GM18868 (cell line): ENCODE measurements at regions not wholly inside any gene's neighbourhood (a gene's known extent, or its start where the extent isn't known, plus 50 kb on each side); places are given as distances from the start of the nearest gene placed in this dataset.

Source experiments
- ATAC-seq: cut with Tn5 transposase; IDR thresholded peaks from one replicate; pipeline ENCODE4 v1.9.1; 2021; ENCODE audit warnings: mild to moderate bottlenecking, moderate library complexity; ENCODE audit not compliant: unreplicated experiment

DNA sequence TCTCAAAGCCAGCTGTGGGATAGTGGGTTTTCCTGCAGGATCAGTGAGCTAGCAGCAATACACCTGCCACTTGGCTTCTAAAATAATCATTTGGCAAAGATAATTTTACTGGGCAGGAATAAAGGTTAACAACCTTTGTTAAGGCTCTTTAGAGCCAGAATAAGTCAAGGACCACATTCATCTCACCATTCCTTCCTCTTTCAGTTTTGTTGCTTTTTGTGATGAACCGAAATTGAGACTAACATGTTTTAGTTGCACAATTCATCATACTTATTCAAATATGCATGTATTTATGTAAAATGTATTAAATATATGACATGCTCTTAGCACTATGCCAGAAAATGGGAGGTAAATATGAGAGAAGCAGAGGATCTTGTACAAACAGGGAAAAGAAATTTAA, 824.4 kb upstream of the TYRP1 start:
- peak; percentile 76 for ATAC-seq

GRCh38 chr9:11871852-11872251, 821.3 kb upstream of the TYRP1 start:
- no peak for ATAC-seq

DNA sequence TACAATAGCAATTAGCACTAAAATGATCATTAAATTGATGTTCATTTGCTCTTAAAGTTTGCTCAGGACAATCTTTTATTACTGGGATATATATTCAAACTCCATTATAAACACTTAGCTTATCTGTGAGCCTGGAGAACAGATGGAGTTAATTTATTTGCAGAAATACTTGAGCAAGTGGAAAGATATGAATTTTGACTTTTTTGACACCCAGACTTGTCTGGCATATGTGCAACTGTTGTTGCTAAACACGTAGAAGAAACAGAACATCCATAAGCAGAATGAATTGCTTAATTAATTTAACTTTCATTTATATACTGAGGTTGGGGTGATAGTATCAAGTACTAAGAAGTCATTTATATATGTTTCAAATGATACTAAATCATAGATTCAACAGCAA, 820.7 kb upstream of the TYRP1 start:
- ATAC-seq: no peak

DNA sequence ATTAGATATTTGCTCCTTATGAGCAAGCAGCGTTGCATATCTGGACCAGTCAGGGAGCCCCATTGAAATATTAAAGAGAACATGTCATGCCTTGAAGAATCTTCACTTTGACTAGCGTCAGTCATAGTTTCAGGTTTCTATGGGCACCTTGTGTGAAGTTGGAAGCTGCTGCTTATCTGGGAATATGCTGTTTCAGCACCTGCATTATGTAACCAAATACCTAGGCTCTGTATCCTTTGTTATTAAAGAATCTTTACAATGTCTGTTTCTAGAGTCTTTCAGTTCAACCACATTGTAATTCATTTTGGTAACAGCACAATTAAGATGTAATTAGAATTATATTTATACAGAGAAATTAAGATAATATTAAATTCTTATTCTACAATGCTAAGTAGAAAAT, 818.8 kb upstream of the TYRP1 start:
- ATAC-seq: no peak

- no peak for ATAC-seq
Measured at GRCh38 chr9:11892401-11892800, 800.8 kb upstream of the TYRP1 start.

DNA sequence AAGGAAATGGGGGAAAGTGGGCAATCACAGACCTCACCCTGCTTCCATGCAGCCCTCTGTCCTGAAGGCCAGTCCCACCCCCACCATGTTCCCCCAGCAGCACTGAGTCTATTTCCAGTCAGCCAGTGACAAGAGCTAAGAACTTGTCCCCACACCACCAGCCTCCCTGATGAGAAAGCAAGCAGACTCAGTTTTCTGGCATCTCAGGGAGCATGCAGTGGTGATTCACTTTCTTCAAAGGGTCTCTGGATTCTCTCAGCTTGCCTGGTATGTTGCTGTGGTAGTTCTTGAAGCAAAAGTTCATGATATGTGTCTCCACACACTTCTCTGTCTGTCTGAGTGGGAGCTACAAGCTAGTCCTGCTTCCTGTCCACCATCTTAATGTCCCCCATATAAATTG, 799.9 kb upstream of the TYRP1 start:
- ATAC-seq: no peak

DNA sequence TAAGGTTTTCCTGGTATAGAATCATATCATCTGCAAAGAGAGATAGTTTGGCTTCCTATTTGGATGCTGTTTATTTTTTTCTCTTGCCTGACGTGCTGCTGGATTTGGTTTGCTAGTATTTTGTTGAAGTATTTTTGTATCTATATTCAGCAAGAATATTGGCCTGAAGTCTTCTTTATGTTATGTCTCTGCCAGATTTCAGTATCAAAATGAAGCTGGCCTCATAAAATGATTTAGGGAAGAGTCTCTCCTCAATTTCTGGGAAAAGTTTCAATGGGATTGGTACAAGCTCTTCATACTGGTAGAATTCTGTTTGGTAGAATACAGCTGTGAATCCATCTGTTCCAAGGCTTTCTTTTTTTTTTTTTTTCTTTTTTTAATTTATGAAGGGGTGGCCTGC, 799.0 kb upstream of the TYRP1 start:
- ATAC-seq: no peak

DNA sequence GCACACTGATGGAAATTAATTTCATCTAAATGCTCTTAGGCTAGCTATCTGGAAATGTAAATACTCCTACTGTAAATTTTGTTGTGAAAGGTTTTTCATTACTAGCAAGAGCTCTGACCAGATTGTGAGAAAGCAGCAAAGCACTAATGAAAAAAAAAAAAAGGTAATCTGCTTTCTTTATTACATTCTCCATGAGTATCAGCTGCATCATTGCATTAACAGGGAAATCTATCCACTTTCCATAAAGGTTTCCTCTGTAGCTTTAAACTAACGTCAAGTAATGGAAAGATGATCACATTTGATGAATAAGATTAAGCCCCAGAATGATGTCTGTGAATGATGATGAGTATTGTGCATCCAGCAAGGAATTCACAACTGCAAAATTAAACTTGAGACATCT, 790.6 kb upstream of the TYRP1 start:
- no peak for ATAC-seq

DNA sequence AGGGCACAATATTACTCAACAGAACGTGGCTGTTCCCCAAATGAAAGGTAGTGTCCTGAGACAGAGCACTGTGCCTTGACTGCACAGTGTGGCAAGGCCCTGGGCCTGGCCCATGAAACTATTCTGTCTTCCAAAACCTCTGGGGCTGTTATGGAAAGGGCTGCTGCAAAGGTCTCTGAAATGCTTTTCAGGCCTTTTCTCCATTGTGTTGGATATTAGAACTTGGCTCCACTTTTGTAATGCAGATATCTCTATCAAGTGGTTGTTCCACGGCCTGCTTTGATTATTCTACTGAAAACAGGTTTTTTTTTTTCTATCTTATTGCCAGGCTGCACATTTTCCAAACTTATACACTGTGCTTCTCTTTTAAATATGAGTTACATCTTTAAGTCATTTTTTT, 777.5 kb upstream of the TYRP1 start:
- no peak for ATAC-seq

DNA sequence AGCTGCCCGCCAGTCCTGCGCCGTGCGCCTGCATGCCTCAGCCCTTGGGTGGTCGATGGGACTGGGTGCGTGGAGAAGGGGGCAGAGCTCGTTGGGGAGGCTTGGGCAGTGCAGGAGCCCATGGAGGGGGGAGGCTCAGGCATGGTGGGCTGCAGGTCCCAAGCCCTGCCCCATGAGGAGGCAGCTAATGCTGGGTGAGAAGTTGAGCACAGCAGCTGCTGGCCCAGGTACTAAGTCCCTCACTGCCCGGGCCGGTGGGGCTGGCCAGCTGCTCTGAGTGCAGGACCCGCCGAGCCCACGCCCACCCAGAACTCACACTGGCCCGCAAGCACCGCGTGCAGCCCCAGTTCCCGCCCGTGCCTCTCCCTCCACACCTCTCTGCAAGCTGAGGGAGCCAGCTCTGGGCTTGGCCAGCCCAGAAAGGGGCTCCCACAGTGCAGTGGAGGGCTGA, 764.3 kb upstream of the TYRP1 start:
- ATAC-seq: no peak

- ATAC-seq: no peak
Measured at GRCh38 chr9:11931109-11931508, 762.1 kb upstream of the TYRP1 start.

DNA sequence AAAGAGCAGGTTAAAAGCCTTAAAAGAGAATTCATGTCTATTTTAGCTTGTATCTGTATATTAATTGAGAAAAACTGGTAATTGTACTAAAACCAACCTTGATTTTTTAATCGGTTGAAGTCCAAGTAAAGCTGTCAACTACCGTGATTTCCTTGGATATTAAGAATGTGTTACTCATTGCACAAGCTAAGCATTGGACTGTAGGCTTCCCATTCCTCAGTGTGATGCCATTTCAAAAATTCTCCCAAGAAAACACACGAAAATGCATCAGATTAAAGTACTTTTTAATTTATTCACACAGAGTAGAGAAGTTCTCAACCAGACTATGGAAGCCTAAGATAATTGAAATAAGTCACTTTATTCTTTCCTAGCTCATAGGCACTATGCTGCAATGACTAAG, 761.4 kb upstream of the TYRP1 start:
- ATAC-seq: no peak

GRCh38 chr9:11933926-11934325, 759.3 kb upstream of the TYRP1 start:
- ATAC-seq: no peak

- no peak for ATAC-seq
Measured at GRCh38 chr9:11946531-11946930, 746.7 kb upstream of the TYRP1 start.

- no peak for ATAC-seq
Measured at GRCh38 chr9:11962327-11962726, 730.9 kb upstream of the TYRP1 start.

DNA sequence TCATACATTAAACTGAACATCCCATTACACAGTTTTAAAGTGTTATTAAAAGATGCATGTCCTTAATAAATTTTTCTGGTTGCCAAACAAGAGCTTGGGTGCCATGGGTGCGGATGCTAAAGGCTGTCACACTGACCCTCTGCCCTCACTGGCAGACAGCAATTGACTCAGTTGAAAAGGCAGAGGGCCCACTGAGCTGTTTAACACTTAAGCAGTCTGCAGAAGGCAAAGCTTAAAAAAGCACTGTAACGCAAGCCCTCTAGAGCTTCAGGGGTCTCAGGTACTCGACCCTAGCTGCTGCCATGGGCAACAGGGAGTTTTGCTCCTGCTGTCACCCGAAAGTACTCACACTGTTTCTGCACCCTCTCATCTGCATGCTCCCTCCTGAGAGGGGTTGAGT, 726.4 kb upstream of the TYRP1 start:
- ATAC-seq: no peak

GRCh38 chr9:11968631-11969030, 724.6 kb upstream of the TYRP1 start:
- ATAC-seq: no peak

- ATAC-seq: no peak
Measured at GRCh38 chr9:11973011-11973410, 720.2 kb upstream of the TYRP1 start.

DNA sequence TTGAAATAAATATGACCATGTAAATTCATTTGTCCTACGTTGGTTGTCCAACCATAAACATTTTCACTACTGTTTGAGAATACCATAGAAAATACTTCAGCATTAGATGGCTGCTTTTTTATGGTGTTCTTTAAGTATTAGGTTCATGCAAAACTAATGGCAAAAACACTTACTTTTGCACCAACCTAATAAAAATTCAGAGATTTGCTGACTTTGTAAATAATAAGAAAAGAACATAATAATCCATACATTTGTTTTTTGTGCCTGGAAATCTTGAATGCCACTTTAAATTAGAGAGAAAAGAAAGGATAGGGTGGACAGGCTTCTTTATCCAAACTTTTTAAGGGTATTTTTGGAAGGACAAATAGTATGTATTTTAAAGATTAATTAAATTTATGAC, 719.7 kb upstream of the TYRP1 start:
- ATAC-seq: no peak

DNA sequence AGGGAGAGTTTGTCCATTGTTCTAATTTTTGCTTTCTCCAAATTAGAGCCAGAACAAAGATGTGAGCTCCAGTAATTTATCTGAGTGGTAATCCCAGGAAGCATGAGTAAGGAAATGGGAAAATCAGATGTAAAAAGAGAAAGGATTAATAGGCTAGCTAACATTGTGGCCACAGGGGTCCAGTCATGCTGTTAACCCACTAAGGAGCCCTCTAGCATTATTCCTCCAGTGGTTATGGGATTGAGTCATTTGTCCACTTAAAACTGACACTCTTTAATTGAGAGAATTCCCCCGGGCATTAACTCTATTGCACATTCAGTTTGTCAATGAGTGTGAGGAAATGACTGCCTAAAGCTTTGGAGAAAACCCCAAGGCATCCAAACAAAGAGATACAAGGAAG, 700.3 kb upstream of the TYRP1 start:
- no peak for ATAC-seq

DNA sequence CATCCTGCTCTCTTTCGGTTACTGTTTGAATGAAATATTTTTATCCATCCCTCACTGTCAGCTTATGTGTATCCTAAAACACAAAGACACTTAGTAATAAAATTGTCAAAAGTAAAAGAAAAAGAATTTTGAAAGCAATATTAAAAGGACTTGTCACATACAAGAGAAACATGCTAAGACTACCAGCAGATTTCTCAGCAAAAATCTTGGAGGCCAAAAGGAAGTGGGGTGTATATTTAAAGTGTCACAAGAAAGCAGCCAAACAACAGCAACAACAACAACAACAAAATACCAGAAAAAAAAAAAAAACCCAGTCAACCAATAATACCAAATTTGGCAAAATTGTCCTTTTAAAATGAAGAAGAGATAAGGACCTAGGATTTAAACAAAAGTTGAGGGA, 678.7 kb upstream of the TYRP1 start:
- no peak for ATAC-seq

DNA sequence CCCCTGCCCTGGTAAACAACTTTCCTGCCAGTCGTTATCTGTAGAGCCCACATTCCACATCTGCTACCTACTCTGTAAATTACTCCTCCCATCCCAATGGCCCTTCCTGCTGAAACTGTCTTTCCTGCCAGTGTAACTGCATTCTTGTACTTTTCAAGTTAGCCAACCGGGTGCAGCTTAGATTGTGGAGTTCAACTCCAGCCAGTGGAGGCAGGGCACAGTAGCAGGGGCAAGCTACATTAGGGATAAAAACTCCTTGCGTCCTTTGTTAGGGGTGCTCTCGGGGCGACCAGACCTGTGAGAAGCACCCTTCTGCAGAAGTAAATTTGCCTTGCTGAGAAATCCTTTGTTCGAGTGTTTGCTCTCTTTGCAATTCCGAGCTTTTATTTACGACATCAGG, 639.0 kb upstream of the TYRP1 start:
- ATAC-seq: no peak

GRCh38 chr9:12056874-12057273, 636.3 kb upstream of the TYRP1 start:
- no peak for ATAC-seq

DNA sequence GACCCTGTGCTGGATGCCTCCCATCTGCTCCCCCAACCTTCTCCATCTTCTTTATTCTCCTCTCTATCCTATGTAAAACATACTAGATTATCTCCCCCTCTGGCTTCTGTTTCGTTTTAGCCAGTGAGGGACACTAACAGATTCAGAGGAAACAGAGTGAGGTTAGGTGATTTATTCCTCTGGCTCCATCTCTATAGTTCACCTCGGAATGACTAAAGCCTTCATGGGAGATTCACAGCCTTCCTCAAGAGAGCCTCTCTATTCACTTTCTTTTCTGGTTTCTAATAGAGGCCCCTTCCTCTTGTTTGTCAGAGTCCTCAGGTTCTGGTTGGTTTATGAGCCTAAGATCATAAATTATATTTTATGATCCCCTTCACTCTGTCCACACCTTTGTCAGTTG, 633.1 kb upstream of the TYRP1 start:
- no peak for ATAC-seq
